ENCODE measurements at regions not wholly inside any gene's neighbourhood (a gene's known extent, or its start where the extent isn't known, plus 50 kb on each side); places are given as distances from the start of the nearest gene placed in this dataset.

GRCh38 chr1:11354893-11355553, 82.0 kb downstream of the UBIAD1 start:
- no peaks in the 10 kb centered on the region for H3K9me2 ChIP-seq (replicated peaks; ENCODE audit: insufficient read depth, low read length)
- H3F3A ChIP-seq (ENCODE audit: insufficient read depth) = no peaks in the 10 kb centered on the region
- no peak overlapping the region for H2AFZ ChIP-seq (ENCODE audit: low read depth, low read length, severe bottlenecking)
- no peak for TF ChIP-seq EZH2phosphoT487 (conservative IDR thresholded peaks at IDR 0.05; ENCODE audit: low read length)
- TF ChIP-seq, protein P1, sequence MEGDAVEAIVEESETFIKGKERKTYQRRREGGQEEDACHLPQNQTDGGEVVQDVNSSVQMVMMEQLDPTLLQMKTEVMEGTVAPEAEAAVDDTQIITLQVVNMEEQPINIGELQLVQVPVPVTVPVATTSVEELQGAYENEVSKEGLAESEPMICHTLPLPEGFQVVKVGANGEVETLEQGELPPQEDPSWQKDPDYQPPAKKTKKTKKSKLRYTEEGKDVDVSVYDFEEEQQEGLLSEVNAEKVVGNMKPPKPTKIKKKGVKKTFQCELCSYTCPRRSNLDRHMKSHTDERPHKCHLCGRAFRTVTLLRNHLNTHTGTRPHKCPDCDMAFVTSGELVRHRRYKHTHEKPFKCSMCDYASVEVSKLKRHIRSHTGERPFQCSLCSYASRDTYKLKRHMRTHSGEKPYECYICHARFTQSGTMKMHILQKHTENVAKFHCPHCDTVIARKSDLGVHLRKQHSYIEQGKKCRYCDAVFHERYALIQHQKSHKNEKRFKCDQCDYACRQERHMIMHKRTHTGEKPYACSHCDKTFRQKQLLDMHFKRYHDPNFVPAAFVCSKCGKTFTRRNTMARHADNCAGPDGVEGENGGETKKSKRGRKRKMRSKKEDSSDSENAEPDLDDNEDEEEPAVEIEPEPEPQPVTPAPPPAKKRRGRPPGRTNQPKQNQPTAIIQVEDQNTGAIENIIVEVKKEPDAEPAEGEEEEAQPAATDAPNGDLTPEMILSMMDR (IDR thresholded peaks at IDR 0.05; ENCODE audit: insufficient read depth, low read length, poor library complexity, severe bottlenecking) = no peak
- no peak overlapping the region for H3K27ac ChIP-seq (ENCODE audit: low read depth, low read length)
- H3K9me3 ChIP-seq (ENCODE audit: insufficient read depth, low read length) = no peaks in the 10 kb centered on the region
- no peaks in the 10 kb centered on the region for H3K36me3 ChIP-seq (ENCODE audit: low read length)
- no peak overlapping the region for H3K4me3 ChIP-seq (ENCODE audit: insufficient read depth, low read length, poor library complexity, severe bottlenecking)
- H3K79me2 ChIP-seq (ENCODE audit: insufficient read depth, low read length) = no peaks in the 10 kb centered on the region
- no peak overlapping the region for H3K4me2 ChIP-seq (ENCODE audit: low read depth, low read length, poor library complexity, severe bottlenecking)
- no peaks in the 10 kb centered on the region for H4K20me1 ChIP-seq (ENCODE audit: low read depth, low read length)
- no peak overlapping the region for H3K9ac ChIP-seq (ENCODE audit: low read length)
- no peaks in the 10 kb centered on the region for H3K27me3 ChIP-seq (ENCODE audit: low read length)

DNA sequence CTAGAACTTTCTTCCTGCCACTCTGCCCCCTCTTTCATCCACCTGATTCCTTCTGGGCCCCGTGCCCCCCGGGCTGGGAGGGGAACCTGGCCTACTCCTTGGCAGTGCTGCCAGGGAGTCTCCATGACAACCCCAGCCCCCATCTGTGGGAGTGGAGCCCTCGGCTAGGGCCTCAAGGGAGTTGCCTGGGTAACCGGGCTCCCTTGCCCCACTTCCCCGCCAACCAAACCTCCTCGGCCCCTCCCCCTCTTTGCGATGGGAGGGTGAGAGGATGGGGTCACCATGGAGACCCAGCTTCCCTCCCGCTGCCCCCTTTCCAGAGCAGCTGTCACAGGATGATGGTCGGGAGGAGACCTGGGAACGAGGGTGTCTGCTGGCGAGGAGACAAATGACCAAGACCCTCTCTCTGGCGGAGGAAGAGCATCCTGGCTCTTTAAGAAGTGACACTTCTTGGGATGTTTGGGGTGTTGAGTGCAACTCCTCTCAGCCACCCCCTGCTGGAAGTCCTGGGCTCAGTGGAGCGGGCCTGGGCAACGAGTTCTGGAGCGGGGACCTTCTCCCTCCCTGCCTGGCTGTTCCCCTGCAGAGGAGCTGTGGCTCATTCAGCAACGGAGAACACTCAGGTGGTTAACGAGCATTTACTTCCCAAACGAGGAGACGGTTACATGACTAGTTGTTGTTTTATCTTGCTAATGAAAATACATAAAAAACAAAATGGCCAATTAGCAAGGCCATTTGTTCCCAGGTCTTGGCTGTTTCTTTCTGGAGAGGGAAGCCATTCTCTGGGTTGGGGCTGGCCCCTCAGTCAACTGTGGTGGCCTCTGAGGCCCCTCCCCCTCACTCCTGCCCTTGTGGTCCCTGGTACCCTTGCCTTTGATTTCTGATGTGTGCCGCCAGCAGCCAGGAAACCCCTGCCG, 82.8 kb downstream of the UBIAD1 start:
- no peak overlapping the region for H3K4me2 ChIP-seq (ENCODE audit: low read depth, low read length, poor library complexity, severe bottlenecking)
- no peaks in the 10 kb centered on the region for H4K20me1 ChIP-seq (ENCODE audit: low read depth, low read length)
- no peaks in the 10 kb centered on the region for H3K9me2 ChIP-seq (replicated peaks; ENCODE audit: insufficient read depth, low read length)
- no peaks in the 10 kb centered on the region for H3K36me3 ChIP-seq (ENCODE audit: low read length)
- no peak overlapping the region for H3K4me3 ChIP-seq (ENCODE audit: insufficient read depth, low read length, poor library complexity, severe bottlenecking)
- H3F3A ChIP-seq (ENCODE audit: insufficient read depth) = no peaks in the 10 kb centered on the region
- H3K79me2 ChIP-seq (ENCODE audit: insufficient read depth, low read length) = no peaks in the 10 kb centered on the region
- TF ChIP-seq EZH2phosphoT487 (conservative IDR thresholded peaks at IDR 0.05; ENCODE audit: low read length) = no peak
- TF ChIP-seq, protein P1 (IDR thresholded peaks at IDR 0.05; ENCODE audit: insufficient read depth, low read length, poor library complexity, severe bottlenecking) = no peak
- H3K9ac ChIP-seq (ENCODE audit: low read length) = no peak overlapping the region
- H3K27ac ChIP-seq (ENCODE audit: low read depth, low read length) = no peak overlapping the region
- H3K9me3 ChIP-seq (ENCODE audit: insufficient read depth, low read length) = no peaks in the 10 kb centered on the region
- H2AFZ ChIP-seq (ENCODE audit: low read depth, low read length, severe bottlenecking) = no peak overlapping the region
- H3K27me3 ChIP-seq (ENCODE audit: low read length) = no peaks in the 10 kb centered on the region

GRCh38 chr1:11357276-11357675, 84.3 kb downstream of the UBIAD1 start:
- no peaks in the 10 kb centered on the region for H3K36me3 ChIP-seq (ENCODE audit: low read length)
- no peak overlapping the region for H2AFZ ChIP-seq (ENCODE audit: low read depth, low read length, severe bottlenecking)
- no peaks in the 10 kb centered on the region for H3K79me2 ChIP-seq (ENCODE audit: insufficient read depth, low read length)
- no peak overlapping the region for H3K4me3 ChIP-seq (ENCODE audit: insufficient read depth, low read length, poor library complexity, severe bottlenecking)
- TF ChIP-seq EZH2phosphoT487 (conservative IDR thresholded peaks at IDR 0.05; ENCODE audit: low read length) = no peak
- TF ChIP-seq, protein P1 (IDR thresholded peaks at IDR 0.05; ENCODE audit: insufficient read depth, low read length, poor library complexity, severe bottlenecking) = no peak
- H4K20me1 ChIP-seq (ENCODE audit: low read depth, low read length) = no peaks in the 10 kb centered on the region
- H3K9me3 ChIP-seq (ENCODE audit: insufficient read depth, low read length) = no peaks in the 10 kb centered on the region
- no peak overlapping the region for H3K27ac ChIP-seq (ENCODE audit: low read depth, low read length)
- H3K9ac ChIP-seq (ENCODE audit: low read length) = no peak overlapping the region
- no peaks in the 10 kb centered on the region for H3K27me3 ChIP-seq (ENCODE audit: low read length)
- H3F3A ChIP-seq (ENCODE audit: insufficient read depth) = no peaks in the 10 kb centered on the region
- no peaks in the 10 kb centered on the region for H3K9me2 ChIP-seq (replicated peaks; ENCODE audit: insufficient read depth, low read length)
- no peak overlapping the region for H3K4me2 ChIP-seq (ENCODE audit: low read depth, low read length, poor library complexity, severe bottlenecking)
